ENCODE measurements at regions not wholly inside any gene's neighbourhood (a gene's known extent, or its start where the extent isn't known, plus 50 kb on each side); places are given as distances from the start of the nearest gene placed in this dataset.

- Histone ChIP-seq H3K27ac (no peak overlapping the region), H3K4me3 (no peak overlapping the region)
Measured at GRCh38 chr15:93428807-93429351, 339.9 kb upstream of the RGMA start.

GRCh38 chr15:93428150-93428549, 339.1 kb upstream of the RGMA start:
- Histone ChIP-seq H3K4me3 (no peak overlapping the region), H3K27ac (no peak overlapping the region)

- Histone ChIP-seq H3K4me3 (no peak overlapping the region), H3K27ac (no peak overlapping the region)
Measured at GRCh38 chr15:93424131-93424530, 335.1 kb upstream of the RGMA start.

- no peak overlapping the region for H3K4me3 ChIP-seq
- no peak overlapping the region for H3K27ac ChIP-seq
Measured at GRCh38 chr15:93422476-93422875, 333.5 kb upstream of the RGMA start.

- Histone ChIP-seq H3K27ac (no peak overlapping the region), H3K4me3 (no peak overlapping the region)
Measured at GRCh38 chr15:93420477-93420876, 331.5 kb upstream of the RGMA start.

- Histone ChIP-seq H3K4me3 (no peak overlapping the region), H3K27ac (no peak overlapping the region)
Measured at GRCh38 chr15:93420050-93420452, 331.0 kb upstream of the RGMA start.

GRCh38 chr15:93418566-93418965, 329.6 kb upstream of the RGMA start:
- Histone ChIP-seq H3K27ac (no peak overlapping the region), H3K4me3 (no peak overlapping the region)

- H3K27ac ChIP-seq: no peak overlapping the region
Measured at GRCh38 chr15:93417631-93418030, 328.6 kb upstream of the RGMA start.

GRCh38 chr15:93417156-93417555, 328.1 kb upstream of the RGMA start:
- no peak overlapping the region for H3K4me3 ChIP-seq
- no peak overlapping the region for H3K27ac ChIP-seq

More at GRCh38 chr15:93417631-93418030, 328.6 kb upstream of the RGMA start:
- H3K4me3 ChIP-seq: no peak overlapping the region

- no peak overlapping the region for H3K4me3 ChIP-seq
- no peak overlapping the region for H3K27ac ChIP-seq
Measured at GRCh38 chr15:93415576-93415975, 326.6 kb upstream of the RGMA start.

GRCh38 chr15:93414576-93415231, 325.7 kb upstream of the RGMA start:
- Histone ChIP-seq H3K27ac (no peak overlapping the region), H3K4me3 (no peak overlapping the region)

- Histone ChIP-seq H3K27ac (no peak overlapping the region), H3K4me3 (no peak overlapping the region)
Measured at GRCh38 chr15:93413745-93414144, 324.7 kb upstream of the RGMA start.

GRCh38 chr15:93399121-93399520, 310.1 kb upstream of the RGMA start:
- no peak overlapping the region for H3K4me3 ChIP-seq

GRCh38 chr15:93389211-93389610, 300.2 kb upstream of the RGMA start:
- Histone ChIP-seq H3K4me3 (no peak overlapping the region), H3K27ac (no peak overlapping the region)

More at GRCh38 chr15:93399121-93399520, 310.1 kb upstream of the RGMA start:
- H3K27ac ChIP-seq: no peak overlapping the region

GRCh38 chr15:93384886-93385285, 295.9 kb upstream of the RGMA start:
- H3K4me3 ChIP-seq: no peak overlapping the region
- H3K27ac ChIP-seq: no peak overlapping the region

- Histone ChIP-seq H3K27ac (no peak overlapping the region), H3K4me3 (no peak overlapping the region)
Measured at GRCh38 chr15:93382200-93382820, 293.3 kb upstream of the RGMA start.

GRCh38 chr15:93378558-93378957, 289.5 kb upstream of the RGMA start:
- Histone ChIP-seq H3K4me3 (no peak overlapping the region), H3K27ac (no peak overlapping the region)

- Histone ChIP-seq H3K4me3 (no peak overlapping the region), H3K27ac (no peak overlapping the region)
Measured at GRCh38 chr15:93372865-93373223, 283.8 kb upstream of the RGMA start.

GRCh38 chr15:93372208-93372864, 283.3 kb upstream of the RGMA start:
- Histone ChIP-seq H3K27ac (no peak overlapping the region), H3K4me3 (no peak overlapping the region)

GRCh38 chr15:93366387-93367100, 277.5 kb upstream of the RGMA start:
- no peak overlapping the region for H3K4me3 ChIP-seq
- no peak overlapping the region for H3K27ac ChIP-seq
